Neural cell (in vitro differentiated cells): ENCODE measurements at regions not wholly inside any gene's neighbourhood (a gene's known extent, or its start where the extent isn't known, plus 50 kb on each side); places are given as distances from the start of the nearest gene placed in this dataset.

ENCODE experiments used
- H2AFZ ChIP-seq: fragments of 200-600, 300-800 bp; sonication (generic), shearing (Covaris generic); 2 replicates; pipeline ENCODE4 v1.6.0; 2014; ENCODE audit warnings: low read depth, mild to moderate bottlenecking, antibody characterized with exemption, low read length, moderate library complexity
- H3F3A ChIP-seq: fragments of 200-600 bp; shearing (Covaris generic); 2 replicates; pipeline ENCODE4 v1.6.1; 2016; ENCODE audit warnings: mild to moderate bottlenecking, moderate library complexity, mixed read lengths, antibody characterized with exemption, low read length; ENCODE audit not compliant: insufficient read depth, poor library complexity, severe bottlenecking
- H3K27ac ChIP-seq: fragments of 200-600, 300-800 bp; sonication (generic), shearing (Covaris generic); 2 replicates; pipeline ENCODE4 v1.5.1; 2014; ENCODE audit warnings: mild to moderate bottlenecking, low read length, moderate library complexity
- H3K27me3 ChIP-seq: fragments of 300-800, 200-600 bp; sonication (generic), shearing (Covaris generic); 2 replicates; pipeline ENCODE4 v1.6.0; 2014; ENCODE audit warnings: mild to moderate bottlenecking, low read depth, low read length, moderate library complexity; ENCODE audit not compliant: insufficient read depth
- H3K36me3 ChIP-seq: fragments of 300-800, 200-600 bp; sonication (generic), shearing (Covaris generic); 2 replicates; pipeline ENCODE4 v1.5.1; 2014; ENCODE audit warnings: mild to moderate bottlenecking, antibody characterized with exemption, low read length, moderate library complexity; ENCODE audit not compliant: insufficient read depth
- H3K4me2 ChIP-seq: fragments of 300-800, 200-600 bp; sonication (generic), shearing (Covaris generic); 2 replicates; pipeline ENCODE4 v1.6.0; 2014; ENCODE audit warnings: mild to moderate bottlenecking, low read length
- H3K4me3 ChIP-seq: fragments of 300-800, 200-600 bp; sonication (generic), shearing (Covaris generic); 2 replicates; pipeline ENCODE4 v1.5.1; 2014; ENCODE audit warnings: mild to moderate bottlenecking, low read length, moderate library complexity
- H3K79me2 ChIP-seq: fragments of 200-600 bp; shearing (Covaris generic); replicated peaks from 2 replicates; pipeline ENCODE4 v1.6.0; 2014; ENCODE audit warnings: mild to moderate bottlenecking, low read length, moderate library complexity; ENCODE audit not compliant: insufficient read depth
- H3K9ac ChIP-seq: fragments of 300-800, 200-600 bp; sonication (generic), shearing (Covaris generic); 2 replicates; pipeline ENCODE4 v1.6.1; 2016; ENCODE audit warnings: mild to moderate bottlenecking, low read length, mixed read lengths
- H3K9me2 ChIP-seq: fragments of 200-600 bp; shearing (Covaris generic); 2 replicates; pipeline ENCODE4 v1.6.1; 2016; ENCODE audit warnings: mild to moderate bottlenecking, low read length, mixed read lengths; ENCODE audit not compliant: insufficient read depth
- H3K9me3 ChIP-seq: fragments of 200-600, 300-800 bp; sonication (generic), shearing (Covaris generic); 2 replicates; pipeline ENCODE4 v1.6.1; 2016; ENCODE audit warnings: mild to moderate bottlenecking, mixed run types, low read length, moderate library complexity, mixed read lengths
- H4K20me1 ChIP-seq: fragments of 200-600 bp; shearing (Covaris generic); 2 replicates; pipeline ENCODE4 v1.6.1; 2016; ENCODE audit warnings: mild to moderate bottlenecking, mixed run types; ENCODE audit not compliant: insufficient read depth
- CTCF ChIP-seq: fragments of 450-650 bp; IDR thresholded peaks from 2 replicates; pipeline ENCODE4 v1.5.1; 2014; ENCODE audit warnings: antibody characterized with exemption, mild to moderate bottlenecking, moderate library complexity; ENCODE audit not compliant: poor library complexity, severe bottlenecking
- EP300 ChIP-seq: fragments of 450-650 bp; conservative IDR thresholded peaks from 2 replicates; pipeline ENCODE4 v1.6.1; 2014; ENCODE audit warnings: antibody characterized with exemption, mild to moderate bottlenecking, moderate library complexity; ENCODE audit not compliant: poor library complexity, severe bottlenecking
- EZH2 ChIP-seq: fragments of 200-600, 300-800 bp; shearing (Covaris generic), sonication (generic); IDR thresholded peaks from 2 replicates; pipeline ENCODE4 v1.6.1; 2014; ENCODE audit warnings: antibody characterized with exemption, low read length, borderline replicate concordance, mild to moderate bottlenecking; ENCODE audit not compliant: insufficient read depth, poor library complexity, severe bottlenecking
- MXI1 ChIP-seq: fragments of 450-650 bp; conservative IDR thresholded peaks from 2 replicates; pipeline ENCODE4 v1.6.1; 2014; ENCODE audit warnings: antibody characterized with exemption, mild to moderate bottlenecking; ENCODE audit not compliant: poor library complexity, severe bottlenecking
- POLR2AphosphoS5 ChIP-seq: IDR thresholded peaks from 2 replicates; pipeline ENCODE4 v1.6.1; 2012
- RAD21 ChIP-seq: fragments of 450-650 bp; conservative IDR thresholded peaks from 2 replicates; pipeline ENCODE4 v1.6.1; 2014; ENCODE audit warnings: antibody characterized with exemption, mild to moderate bottlenecking, moderate library complexity
- SMC3 ChIP-seq: fragments of 450-650 bp; conservative IDR thresholded peaks from 2 replicates; pipeline ENCODE4 v1.6.1; 2014; ENCODE audit warnings: antibody characterized with exemption, mild to moderate bottlenecking, moderate library complexity; ENCODE audit not compliant: poor library complexity
- TAF1 ChIP-seq: IDR thresholded peaks from 2 replicates; pipeline ENCODE4 v1.6.1; 2012; ENCODE audit warnings: low read depth
- TF ChIP-seq, protein P1 (sequence below): IDR thresholded peaks from 2 replicates; pipeline ENCODE4 v1.6.1; 2012; ENCODE audit warnings: borderline replicate concordance

- H3K9ac ChIP-seq: no peak overlapping the region
- no peaks in the 10 kb centered on the region for H4K20me1 ChIP-seq
- no peaks in the 10 kb centered on the region for H3K9me2 ChIP-seq
- no peak overlapping the region for H3K4me2 ChIP-seq
- H3K27ac ChIP-seq: no peak overlapping the region
- no peaks in the 10 kb centered on the region for H3K79me2 ChIP-seq
- no peaks in the 10 kb centered on the region for H3K27me3 ChIP-seq
- no peaks in the 10 kb centered on the region for H3K36me3 ChIP-seq
- no peaks in the 10 kb centered on the region for H3F3A ChIP-seq
- TF ChIP-seq POLR2AphosphoS5: no peak
- TF ChIP-seq SMC3: no peak
- TF ChIP-seq MXI1: no peak
- TF ChIP-seq EZH2: no peak
- TF ChIP-seq EP300: no peak
- no peak overlapping the region for H3K4me3 ChIP-seq
- no peak overlapping the region for H2AFZ ChIP-seq
- peaks cover 9% of the 10 kb centered on the region for H3K9me3 ChIP-seq
Observed at GRCh38 chr11:80227915-80228314, 787.1 kb upstream of the TENM4 start.

- no peak overlapping the region for H3K4me2 ChIP-seq
- no peak overlapping the region for H3K4me3 ChIP-seq
- H3K27ac ChIP-seq: no peak overlapping the region
- TF ChIP-seq, protein P1, sequence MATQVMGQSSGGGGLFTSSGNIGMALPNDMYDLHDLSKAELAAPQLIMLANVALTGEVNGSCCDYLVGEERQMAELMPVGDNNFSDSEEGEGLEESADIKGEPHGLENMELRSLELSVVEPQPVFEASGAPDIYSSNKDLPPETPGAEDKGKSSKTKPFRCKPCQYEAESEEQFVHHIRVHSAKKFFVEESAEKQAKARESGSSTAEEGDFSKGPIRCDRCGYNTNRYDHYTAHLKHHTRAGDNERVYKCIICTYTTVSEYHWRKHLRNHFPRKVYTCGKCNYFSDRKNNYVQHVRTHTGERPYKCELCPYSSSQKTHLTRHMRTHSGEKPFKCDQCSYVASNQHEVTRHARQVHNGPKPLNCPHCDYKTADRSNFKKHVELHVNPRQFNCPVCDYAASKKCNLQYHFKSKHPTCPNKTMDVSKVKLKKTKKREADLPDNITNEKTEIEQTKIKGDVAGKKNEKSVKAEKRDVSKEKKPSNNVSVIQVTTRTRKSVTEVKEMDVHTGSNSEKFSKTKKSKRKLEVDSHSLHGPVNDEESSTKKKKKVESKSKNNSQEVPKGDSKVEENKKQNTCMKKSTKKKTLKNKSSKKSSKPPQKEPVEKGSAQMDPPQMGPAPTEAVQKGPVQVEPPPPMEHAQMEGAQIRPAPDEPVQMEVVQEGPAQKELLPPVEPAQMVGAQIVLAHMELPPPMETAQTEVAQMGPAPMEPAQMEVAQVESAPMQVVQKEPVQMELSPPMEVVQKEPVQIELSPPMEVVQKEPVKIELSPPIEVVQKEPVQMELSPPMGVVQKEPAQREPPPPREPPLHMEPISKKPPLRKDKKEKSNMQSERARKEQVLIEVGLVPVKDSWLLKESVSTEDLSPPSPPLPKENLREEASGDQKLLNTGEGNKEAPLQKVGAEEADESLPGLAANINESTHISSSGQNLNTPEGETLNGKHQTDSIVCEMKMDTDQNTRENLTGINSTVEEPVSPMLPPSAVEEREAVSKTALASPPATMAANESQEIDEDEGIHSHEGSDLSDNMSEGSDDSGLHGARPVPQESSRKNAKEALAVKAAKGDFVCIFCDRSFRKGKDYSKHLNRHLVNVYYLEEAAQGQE: no peak
- TF ChIP-seq RAD21 (no peak), MXI1 (no peak)
- H3F3A ChIP-seq: no peaks in the 10 kb centered on the region
- no peaks in the 10 kb centered on the region for H3K9me3 ChIP-seq
- no peaks in the 10 kb centered on the region for H3K36me3 ChIP-seq
- H2AFZ ChIP-seq: no peak overlapping the region
- H3K79me2 ChIP-seq: no peaks in the 10 kb centered on the region
- H3K9ac ChIP-seq: no peak overlapping the region
- no peaks in the 10 kb centered on the region for H3K9me2 ChIP-seq
- H4K20me1 ChIP-seq: no peaks in the 10 kb centered on the region
- no peaks in the 10 kb centered on the region for H3K27me3 ChIP-seq
Observed at GRCh38 chr11:80214413-80214812, 773.6 kb upstream of the TENM4 start.

DNA sequence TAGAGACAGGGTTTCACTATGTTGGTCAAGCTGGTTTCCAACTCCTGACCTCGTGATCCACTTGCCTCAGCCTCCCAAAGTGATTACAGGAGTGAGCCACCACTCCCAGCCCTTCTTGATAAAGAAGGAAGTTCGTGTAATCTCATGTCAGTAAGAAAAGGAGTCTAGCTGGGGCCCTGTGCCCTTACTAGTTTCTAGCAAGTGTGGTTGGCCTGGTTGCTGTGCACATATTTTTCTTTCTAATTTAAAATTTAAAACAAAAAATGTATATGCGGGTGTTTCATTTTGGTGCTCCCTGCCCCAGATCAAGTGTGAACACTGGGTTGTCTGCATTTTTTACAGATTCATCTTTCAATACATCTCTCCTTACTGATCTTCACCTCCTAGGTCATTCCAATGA is 770.8 kb upstream of the TENM4 start:
- H3K27ac ChIP-seq: no peak overlapping the region
- no peaks in the 10 kb centered on the region for H3F3A ChIP-seq
- no peaks in the 10 kb centered on the region for H3K9me2 ChIP-seq
- no peak for TF ChIP-seq EZH2
- no peak for TF ChIP-seq POLR2AphosphoS5
- TF ChIP-seq CTCF: no peak
- TF ChIP-seq SMC3: no peak
- no peak for TF ChIP-seq TAF1
- no peak for TF ChIP-seq MXI1
- TF ChIP-seq RAD21: no peak
- no peak for TF ChIP-seq EP300
- TF ChIP-seq, protein P1: no peak
- H2AFZ ChIP-seq: no peak overlapping the region
- no peaks in the 10 kb centered on the region for H3K79me2 ChIP-seq
- H3K4me3 ChIP-seq: no peak overlapping the region
- no peaks in the 10 kb centered on the region for H3K9me3 ChIP-seq
- no peaks in the 10 kb centered on the region for H4K20me1 ChIP-seq
- no peak overlapping the region for H3K4me2 ChIP-seq
- H3K36me3 ChIP-seq: no peaks in the 10 kb centered on the region
- no peaks in the 10 kb centered on the region for H3K27me3 ChIP-seq
- H3K9ac ChIP-seq: no peak overlapping the region
